Prostate gland (tissue), 2 donors: ENCODE measurements at regions not wholly inside any gene's neighbourhood (a gene's known extent, or its start where the extent isn't known, plus 50 kb on each side); places are given as distances from the start of the nearest gene placed in this dataset.

ENCODE experiments used
- POLR2A ChIP-seq: fragments of 450-650 bp; IDR thresholded peaks from one replicate; pipeline ENCODE4 v1.6.1; 2016; ENCODE audit warnings: antibody characterized with exemption, mild to moderate bottlenecking
- POLR2AphosphoS5 ChIP-seq: sonication (generic); formaldehyde crosslinking; IDR thresholded peaks from one replicate; pipeline ENCODE4 v1.6.1; 2017; ENCODE audit warnings: antibody characterized with exemption
- TF ChIP-seq, protein P1 (sequence below), 4 experiments: fragments of 200-600 bp in 2 of 4; fragments of 450-650 bp in 2 of 4; sonication (generic) in 2 of 4; IDR thresholded peaks; 1 replicate in 3 of 4; 2 replicates in 1 of 4; pipeline ENCODE4 v1.5.1; 2016 to 2019; ENCODE audit warnings: antibody characterized with exemption in 4 of 4, mild to moderate bottlenecking in 2 of 4, moderate library complexity in 2 of 4

DNA sequence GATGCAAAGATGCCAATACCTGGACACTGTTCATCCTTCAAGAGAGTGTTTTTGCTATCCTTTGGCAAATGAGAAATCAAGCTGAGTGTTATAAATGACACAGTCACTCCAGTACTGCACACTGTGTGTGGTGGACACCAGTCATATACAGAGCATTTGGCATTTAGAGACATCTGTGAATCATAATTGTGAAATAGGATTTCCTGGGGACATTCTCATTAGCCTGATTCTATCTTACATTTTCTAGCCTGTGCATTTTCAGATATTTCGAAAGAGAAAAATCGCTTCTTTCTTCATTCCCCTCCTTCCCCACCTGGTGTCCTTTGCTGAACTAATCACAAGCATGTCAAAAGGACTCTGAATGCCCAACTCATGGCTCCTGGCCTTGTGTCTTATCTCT is 781.0 kb upstream of the ARGLU1 start:
- TF ChIP-seq, protein P1, sequence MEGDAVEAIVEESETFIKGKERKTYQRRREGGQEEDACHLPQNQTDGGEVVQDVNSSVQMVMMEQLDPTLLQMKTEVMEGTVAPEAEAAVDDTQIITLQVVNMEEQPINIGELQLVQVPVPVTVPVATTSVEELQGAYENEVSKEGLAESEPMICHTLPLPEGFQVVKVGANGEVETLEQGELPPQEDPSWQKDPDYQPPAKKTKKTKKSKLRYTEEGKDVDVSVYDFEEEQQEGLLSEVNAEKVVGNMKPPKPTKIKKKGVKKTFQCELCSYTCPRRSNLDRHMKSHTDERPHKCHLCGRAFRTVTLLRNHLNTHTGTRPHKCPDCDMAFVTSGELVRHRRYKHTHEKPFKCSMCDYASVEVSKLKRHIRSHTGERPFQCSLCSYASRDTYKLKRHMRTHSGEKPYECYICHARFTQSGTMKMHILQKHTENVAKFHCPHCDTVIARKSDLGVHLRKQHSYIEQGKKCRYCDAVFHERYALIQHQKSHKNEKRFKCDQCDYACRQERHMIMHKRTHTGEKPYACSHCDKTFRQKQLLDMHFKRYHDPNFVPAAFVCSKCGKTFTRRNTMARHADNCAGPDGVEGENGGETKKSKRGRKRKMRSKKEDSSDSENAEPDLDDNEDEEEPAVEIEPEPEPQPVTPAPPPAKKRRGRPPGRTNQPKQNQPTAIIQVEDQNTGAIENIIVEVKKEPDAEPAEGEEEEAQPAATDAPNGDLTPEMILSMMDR (IDR thresholded peaks at IDR 0.05) = no peak
- TF ChIP-seq POLR2A (no peak), POLR2AphosphoS5 (no peak)
